ENCODE measurements at regions not wholly inside any gene's neighbourhood (a gene's known extent, or its start where the extent isn't known, plus 50 kb on each side); places are given as distances from the start of the nearest gene placed in this dataset.

- no peak for TF ChIP-seq CTCF (IDR thresholded peaks at IDR 0.05)
- no peak for TF ChIP-seq POLR2A (IDR thresholded peaks at IDR 0.05)
- no peak for TF ChIP-seq EP300 (IDR thresholded peaks at IDR 0.05)
- no peak for TF ChIP-seq POLR2AphosphoS5 (IDR thresholded peaks at IDR 0.05)
These were observed 120.6 kb downstream of the LY86 start for GRCh38 chr6:6709106-6709505.
